Transverse colon (tissue), 3 donors: ENCODE measurements at regions not wholly inside any gene's neighbourhood (a gene's known extent, or its start where the extent isn't known, plus 50 kb on each side); places are given as distances from the start of the nearest gene placed in this dataset.

ENCODE experiments used
- CTCF ChIP-seq, 5 experiments: fragments of 200-600 bp in 3 of 5; fragments of 450-650 bp in 2 of 5; sonication (generic) in 3 of 5; IDR thresholded peaks; 1 replicate in 2 of 5; 2 replicates in 3 of 5; pipeline ENCODE4 v1.5.1; 2016 to 2017; ENCODE audit warnings: antibody characterized with exemption in 5 of 5, inconsistent platforms in 3 of 5, mild to moderate bottlenecking in 2 of 5, moderate library complexity in 1 of 5
- EP300 ChIP-seq: sonication (generic); formaldehyde crosslinking; IDR thresholded peaks from one replicate; pipeline ENCODE4 v1.6.1; 2017; ENCODE audit warnings: antibody characterized with exemption, low read depth

- TF ChIP-seq CTCF (IDR thresholded peaks at IDR 0.05) (no peak), EP300 (no peak)
These were observed 893.3 kb downstream of the FAM181B start for GRCh38 chr11:81840380-81840779.
